NCI-H82 (cell line): ENCODE measurements at regions not wholly inside any gene's neighbourhood (a gene's known extent, or its start where the extent isn't known, plus 50 kb on each side); places are given as distances from the start of the nearest gene placed in this dataset.
"Not testable (repeated sequence)": the region's sequence is repeated elsewhere in the genome, so short reads cannot be mapped to it uniquely, and the experiment has no call there.

ENCODE experiments used
- DNase-seq: peaks from one replicate; lab custom pipeline; 2025; lab: John Stamatoyannopoulos, UW

DNA sequence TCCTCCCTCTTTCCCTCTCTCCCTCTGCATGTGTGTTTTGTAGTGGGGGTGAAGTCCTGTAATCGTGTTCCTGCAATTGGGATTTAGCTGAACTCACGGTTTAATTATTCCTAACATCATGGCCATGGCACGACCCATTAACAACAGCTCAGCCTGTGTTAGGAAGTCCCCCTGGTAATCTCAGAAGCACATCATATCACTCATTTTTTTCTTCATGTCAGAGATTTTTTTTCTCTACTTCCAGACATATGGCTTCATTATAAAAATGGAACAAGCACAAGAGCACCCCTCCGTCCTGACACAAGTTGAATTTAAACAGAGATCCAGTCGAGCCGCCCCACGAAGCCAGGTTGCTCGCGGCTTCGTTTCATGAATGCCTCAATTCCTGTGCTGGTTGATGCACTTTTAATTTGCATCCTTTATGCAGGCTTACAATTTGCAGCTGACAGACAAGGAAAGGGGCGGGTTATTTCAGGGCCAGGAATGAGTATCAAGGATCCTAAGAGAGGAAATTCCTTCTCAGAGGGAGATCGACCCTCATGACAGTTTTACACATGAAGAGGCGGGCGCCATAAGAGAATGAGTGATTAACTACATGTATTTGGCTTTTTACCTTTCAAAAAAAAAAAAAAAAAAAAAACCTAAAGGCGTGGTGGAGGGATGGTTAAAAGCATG, 192.9 kb downstream of the MAF start:
- no peak for DNase-seq

- no peak for DNase-seq
Observed at GRCh38 chr16:79407005-79407404, 193.5 kb downstream of the MAF start.

DNA sequence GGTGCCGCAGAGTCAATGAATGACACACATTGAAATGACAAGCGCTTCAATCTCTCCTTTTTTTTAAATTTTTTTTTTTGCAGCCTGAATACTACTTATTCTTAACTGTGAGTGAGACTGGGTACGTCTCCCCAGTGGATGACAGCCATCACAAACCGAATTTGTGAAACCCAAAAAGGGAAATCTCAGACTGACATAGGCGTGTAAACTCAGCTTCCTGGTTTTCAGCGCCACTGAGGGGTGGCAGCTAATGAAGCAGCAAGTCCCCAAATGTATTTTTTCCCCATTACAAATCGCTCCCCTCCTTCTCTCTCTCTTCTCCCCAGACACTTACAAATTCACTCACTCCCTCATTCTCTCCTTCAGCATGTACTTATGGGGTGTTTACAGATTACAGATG, 196.0 kb downstream of the MAF start:
- no peak for DNase-seq

DNA sequence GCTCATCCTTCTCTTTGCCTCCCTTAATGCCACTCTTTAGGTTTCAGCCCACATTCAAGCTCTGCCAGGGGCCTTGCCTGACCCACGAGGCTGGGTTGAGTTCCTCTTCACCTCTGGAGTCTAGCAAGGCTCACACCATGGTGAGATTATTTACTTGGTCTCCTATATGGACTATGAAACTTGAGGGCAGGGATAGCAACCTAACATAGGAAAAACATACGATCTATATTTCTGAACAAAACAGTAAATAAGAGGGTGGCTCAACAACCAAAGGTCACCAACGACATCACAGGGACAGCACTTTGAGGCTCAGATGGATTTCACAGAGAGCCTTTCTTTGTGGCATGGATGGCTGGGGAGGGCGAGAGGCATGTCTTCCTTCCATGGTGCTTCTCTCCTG, 197.0 kb downstream of the MAF start:
- no peak for DNase-seq

- no peak for DNase-seq
Observed at GRCh38 chr16:79402920-79403319, 197.6 kb downstream of the MAF start.

DNA sequence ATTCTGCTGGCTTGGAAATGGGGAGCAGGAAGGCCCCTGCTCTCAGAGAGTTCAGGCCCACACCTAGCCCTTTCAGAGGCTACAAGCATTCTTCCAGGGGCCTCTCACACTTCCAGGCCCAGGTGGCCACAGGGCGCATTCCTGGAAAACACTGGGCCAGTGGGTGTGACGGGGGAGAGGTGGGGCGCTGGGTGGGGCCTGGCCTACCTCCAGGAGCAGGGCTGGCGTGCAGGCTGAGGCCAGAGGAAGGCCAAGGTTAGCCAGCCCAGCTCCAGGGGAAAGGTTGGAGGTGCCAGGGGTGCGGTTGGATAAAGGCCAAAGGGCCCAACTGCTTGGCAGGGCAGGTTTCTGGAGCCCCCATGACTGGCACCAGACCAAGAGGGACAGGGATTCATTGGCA, 198.2 kb downstream of the MAF start:
- no peak for DNase-seq

GRCh38 chr16:79401782-79402181, 198.8 kb downstream of the MAF start:
- DNase-seq: no peak

DNA sequence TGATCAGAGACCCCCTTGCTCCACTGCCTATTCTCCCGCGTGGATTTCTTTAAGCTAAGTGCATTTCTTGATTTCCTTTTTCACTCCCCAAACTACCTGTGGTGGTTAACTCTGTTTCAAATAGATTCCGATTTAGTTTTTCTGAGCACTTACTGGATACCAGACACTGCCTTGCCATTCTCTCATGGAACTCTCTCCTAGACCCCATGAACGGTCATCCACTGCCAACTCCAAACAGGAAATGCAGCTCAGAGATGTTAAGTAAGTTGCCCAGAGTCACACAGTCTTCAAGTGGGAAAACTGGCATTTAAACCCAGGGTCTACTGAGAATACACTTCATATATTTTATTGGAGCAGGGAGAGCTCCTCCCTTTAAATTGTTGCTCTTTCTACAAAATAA, 199.4 kb downstream of the MAF start:
- DNase-seq: no peak

DNA sequence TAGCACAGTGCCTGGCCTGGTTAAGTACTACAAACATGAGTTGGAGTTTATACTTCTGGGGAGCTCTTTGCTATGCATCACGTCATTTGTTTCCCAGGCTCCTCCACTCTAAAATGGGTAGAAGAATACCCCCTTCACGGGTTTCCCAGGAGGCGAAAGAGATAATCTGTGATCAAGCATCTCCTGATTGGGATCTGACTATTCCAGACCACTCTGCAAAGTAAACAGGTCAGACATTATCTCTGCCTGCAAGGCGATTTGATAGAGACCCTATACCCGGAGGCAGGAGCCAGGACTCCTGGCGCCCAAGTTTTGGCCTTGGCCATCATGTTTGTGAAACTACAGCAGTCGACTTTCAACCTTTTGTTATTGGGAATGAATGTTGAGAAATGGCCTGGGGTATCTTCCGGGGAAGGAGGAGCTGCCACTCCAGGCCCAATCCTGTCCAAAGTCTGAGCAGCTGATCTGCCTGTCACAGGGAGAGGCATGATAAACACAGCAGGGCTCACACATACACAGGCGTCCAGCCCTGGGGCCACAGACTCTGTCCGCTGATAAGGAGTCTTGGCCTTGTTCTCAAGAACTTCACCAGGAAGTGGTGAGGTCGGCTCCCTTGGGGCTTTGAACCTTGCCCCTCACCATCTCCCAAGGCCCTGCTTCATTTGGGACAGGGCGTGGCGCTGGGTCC, 199.9 kb downstream of the MAF start:
- DNase-seq: no peak

DNA sequence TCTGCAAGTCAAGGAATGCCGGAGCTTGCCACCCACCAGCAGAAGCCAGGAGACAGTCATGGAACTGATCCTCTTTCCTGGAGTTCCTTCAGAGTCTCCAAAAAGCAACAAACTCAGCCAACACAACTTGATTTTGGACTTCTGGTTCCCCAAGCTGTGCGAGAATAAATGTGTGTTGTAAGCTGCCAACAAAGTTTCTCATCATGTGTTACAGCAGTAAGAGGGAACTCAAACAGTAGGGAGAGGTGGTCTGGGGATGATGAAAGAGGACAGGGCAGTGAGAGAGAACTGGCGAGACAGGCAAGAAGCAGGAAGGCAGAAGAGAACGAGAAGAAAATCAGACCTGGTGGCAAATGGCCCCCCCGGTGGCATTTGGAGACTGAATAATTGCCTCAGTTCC, 204.9 kb downstream of the MAF start:
- DNase-seq: no peak

GRCh38 chr16:79394206-79394605, 206.3 kb downstream of the MAF start:
- no peak for DNase-seq

DNA sequence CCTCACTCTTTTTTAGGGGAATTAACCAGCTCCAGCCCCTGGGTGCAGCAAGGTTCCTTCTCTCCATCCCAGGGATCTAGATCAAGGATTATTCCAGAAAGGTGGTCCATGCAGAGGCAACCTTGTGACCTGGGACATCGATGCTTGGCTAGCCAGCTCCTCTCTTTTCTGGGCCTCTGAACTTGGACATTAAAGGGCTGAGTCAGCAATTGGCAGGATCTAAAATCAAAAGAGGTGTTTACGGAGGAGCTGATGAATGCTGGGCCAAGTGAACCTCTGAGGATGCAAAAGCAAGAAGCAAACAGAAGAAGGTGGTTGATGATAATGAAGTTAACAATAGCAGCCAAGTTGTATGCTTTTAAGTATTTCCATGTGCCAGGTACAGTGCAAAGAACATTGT, 207.0 kb downstream of the MAF start:
- DNase-seq: no peak

GRCh38 chr16:79393127-79393526, 207.4 kb downstream of the MAF start:
- DNase-seq: no peak

- DNase-seq: no peak
Observed at GRCh38 chr16:79392081-79392480, 208.5 kb downstream of the MAF start.

DNA sequence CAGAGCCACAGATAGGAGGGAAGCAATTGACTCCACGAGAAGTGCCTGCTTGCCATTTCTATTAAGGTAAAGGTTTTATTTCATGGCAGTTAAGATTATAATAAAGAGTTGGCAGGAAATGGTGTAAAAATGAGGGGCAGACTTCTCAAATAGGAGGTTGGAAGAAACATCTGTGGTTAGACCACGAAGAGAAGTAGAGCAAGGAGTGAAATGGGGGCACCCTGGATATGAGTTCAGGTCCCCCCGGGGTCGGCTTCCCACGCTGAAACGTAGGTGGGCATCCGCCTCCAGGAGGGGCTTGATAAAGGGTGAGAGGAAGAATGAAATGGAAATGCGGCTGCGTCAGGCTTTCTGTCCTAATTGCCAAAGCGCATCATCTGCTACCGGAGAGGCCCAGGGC, 209.1 kb downstream of the MAF start:
- DNase-seq: no peak

- no peak for DNase-seq
Observed at GRCh38 chr16:79390481-79391051, 210.0 kb downstream of the MAF start.

DNA sequence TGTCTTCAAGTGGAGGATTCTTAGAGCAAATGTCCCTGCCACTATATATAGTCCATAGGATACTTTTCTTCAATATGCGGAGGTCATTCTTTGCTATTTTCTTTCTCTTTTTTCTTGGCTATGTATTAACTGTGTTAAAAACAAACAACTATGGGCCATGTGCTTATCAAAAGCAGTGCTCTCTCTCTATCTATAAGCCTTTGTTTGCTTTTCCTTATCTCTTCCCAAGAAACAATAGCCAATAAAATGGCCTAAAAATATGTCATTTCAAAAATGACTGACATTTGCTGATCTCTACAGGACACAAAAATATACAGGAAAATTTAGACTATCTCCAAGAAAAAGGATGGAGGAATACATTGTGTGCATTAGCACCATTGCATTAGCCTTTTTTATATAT, 212.1 kb downstream of the MAF start:
- DNase-seq: no peak

DNA sequence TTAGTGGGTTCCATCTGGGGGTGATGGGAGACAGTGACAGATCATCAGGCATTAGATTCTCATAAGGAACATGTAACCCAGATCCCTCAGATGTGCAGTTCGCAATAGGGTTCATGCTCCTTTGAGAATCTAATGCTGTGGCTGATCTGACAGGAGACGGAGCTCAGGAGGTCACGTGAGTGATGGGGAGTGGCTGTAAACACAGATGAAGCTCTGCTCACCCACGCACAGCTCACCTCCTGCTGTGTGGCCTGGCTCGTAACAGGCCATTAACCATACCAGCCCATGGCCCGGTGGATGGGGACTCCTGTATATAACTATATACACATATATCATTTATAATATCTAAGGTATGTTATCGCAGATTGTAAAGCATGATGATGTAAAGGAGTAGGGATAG, 214.2 kb downstream of the MAF start:
- DNase-seq: no peak

DNA sequence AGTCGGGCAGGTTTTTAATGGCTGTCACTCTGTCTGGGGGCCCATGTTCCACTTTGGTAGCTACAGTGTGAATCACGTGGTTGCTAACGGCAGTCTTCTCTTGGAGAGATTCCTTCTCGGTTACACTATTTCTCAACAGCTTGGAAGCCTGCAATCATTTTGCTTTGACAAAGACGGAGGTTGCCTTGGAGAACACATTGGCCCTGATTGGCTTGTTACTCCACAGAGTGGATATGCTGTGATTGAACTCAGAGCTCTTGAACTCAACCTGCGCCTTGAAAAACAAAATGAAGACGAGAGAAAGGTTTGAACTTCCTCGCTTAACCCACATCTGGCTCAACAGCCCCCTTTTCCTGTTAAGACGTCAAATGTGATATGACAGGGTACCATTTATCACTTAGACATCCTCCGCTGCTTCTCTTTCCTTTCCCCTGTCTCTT, 218.9 kb downstream of the MAF start:
- no peak for DNase-seq

- DNase-seq: no peak
Observed at GRCh38 chr16:79380995-79381602, 219.4 kb downstream of the MAF start.

DNA sequence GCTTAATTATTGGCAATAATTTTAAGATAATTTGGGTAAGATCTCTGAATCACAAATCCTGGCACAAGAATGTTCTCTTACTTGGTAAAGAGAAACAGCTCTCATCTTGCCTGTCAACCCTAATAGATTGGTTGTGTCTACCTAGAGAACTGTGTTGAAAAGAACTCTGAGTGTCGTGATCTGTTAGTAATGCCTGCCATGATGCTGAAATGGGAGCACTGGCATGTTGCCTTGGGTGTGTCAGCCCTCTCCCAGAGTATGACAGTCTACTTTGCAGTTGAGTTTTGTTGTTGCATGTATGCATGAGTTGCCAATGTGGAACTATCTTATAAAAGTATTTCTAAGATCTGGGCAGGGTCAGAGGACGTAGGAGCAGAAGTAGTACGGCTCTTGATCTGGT, 221.4 kb downstream of the MAF start:
- DNase-seq: no peak

DNA sequence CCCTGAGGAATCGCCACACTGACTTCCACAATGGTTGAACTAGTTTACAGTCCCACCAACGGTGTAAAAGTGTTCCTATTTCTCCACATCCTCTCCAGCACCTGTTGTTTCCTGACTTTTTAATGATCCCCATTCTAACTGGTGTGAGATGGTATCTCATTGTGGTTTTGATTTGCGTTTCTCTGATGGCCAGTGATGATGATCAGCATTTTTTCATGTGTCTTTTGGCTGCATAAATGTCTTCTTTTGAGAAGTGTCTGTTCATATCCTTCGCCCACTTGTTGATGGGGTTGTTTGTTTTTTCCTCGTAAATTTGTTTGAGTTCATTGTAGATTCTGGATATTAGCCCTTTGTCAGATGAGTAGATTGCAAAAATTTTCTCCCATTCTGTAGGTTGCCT, 223.5 kb downstream of the MAF start:
- DNase-seq: not testable (repeated sequence)

DNA sequence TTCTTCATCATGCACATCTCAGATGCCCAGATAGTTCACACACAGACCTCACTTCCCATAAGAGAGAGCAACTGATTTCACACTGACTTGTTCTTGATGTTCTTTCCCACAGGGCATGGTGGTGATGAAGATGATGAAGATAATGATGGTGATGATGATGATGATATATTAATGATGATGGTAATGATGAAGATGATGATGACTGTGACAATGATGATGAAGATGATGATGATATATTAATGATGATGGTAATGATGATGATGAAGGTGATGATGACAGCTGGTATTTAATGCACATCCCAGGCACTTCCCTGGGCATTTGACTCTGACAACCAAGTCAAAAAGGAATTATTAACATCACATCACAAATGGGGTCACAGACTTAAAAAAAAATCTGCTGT, 225.2 kb downstream of the MAF start:
- DNase-seq: no peak
